Stimulated activated naive B cell treated with anti-CD40 and anti-IgM and Interleukin-4, amounts not matched to agents 10 μg/mL and 1 μg/mL and 100 μg/mL, for 72 hours (primary cell): ENCODE measurements at regions not wholly inside any gene's neighbourhood (a gene's known extent, or its start where the extent isn't known, plus 50 kb on each side); places are given as distances from the start of the nearest gene placed in this dataset.

Experiments used
- ATAC-seq, 2 donors: fragments of 150-1000 bp; cut with Tn5 transposase; replicated peaks; 2 replicates each; pipeline ENCODE4 v1.10.0; 2021; ENCODE audit warnings: moderate library complexity in 1 of 2
- DNase-seq: peaks from one replicate; pipeline ENCODE4 v3.0.0; 2021
- H3K27ac Mint-ChIP-seq: one replicate; pipeline ENCODE4 v1.8.0; 2022; ENCODE audit warnings: mild to moderate bottlenecking, mixed read lengths
- H3K27me3 Mint-ChIP-seq, 2 donors: one replicate each; pipeline ENCODE4 v1.8.0; 2022; ENCODE audit warnings: mixed read lengths in 2 of 2
- H3K36me3 Mint-ChIP-seq, 2 donors: one replicate each; pipeline ENCODE4 v1.8.0; 2022; ENCODE audit warnings: mixed read lengths in 2 of 2, mild to moderate bottlenecking in 1 of 2
- H3K4me1 Mint-ChIP-seq, 2 donors: one replicate each; pipeline ENCODE4 v1.8.0; 2022; ENCODE audit warnings: mixed read lengths in 2 of 2, mild to moderate bottlenecking in 1 of 2
- H3K4me3 Mint-ChIP-seq, 2 donors: one replicate each; pipeline ENCODE4 v1.8.0; 2022; ENCODE audit warnings: mild to moderate bottlenecking in 2 of 2, mixed read lengths in 2 of 2, moderate library complexity in 1 of 2
- H3K9me3 Mint-ChIP-seq, 2 donors: one replicate each; pipeline ENCODE4 v1.8.0; 2022; ENCODE audit warnings: mixed read lengths in 2 of 2, mild to moderate bottlenecking in 1 of 2

GRCh38 chr17:70295329-70295728 is 126.0 kb downstream of the KCNJ2 start:
- H3K27ac Mint-ChIP-seq = no peak overlapping the region
- DNase-seq (no peak), ATAC-seq (no peak)
- no peak overlapping the region for H3K4me3 Mint-ChIP-seq
- H3K36me3 Mint-ChIP-seq = no peaks in the 10 kb centered on the region
- peaks cover 3 to 5% of the 10 kb centered on the region in 2 donors for H3K9me3 Mint-ChIP-seq
- H3K27me3 Mint-ChIP-seq = no peaks in the 10 kb centered on the region
- peaks cover 5 to 6% of the 10 kb centered on the region in 2 donors for H3K4me1 Mint-ChIP-seq

- no peaks in the 10 kb centered on the region for H3K27me3 Mint-ChIP-seq
- H3K27ac Mint-ChIP-seq = no peak overlapping the region
- H3K36me3 Mint-ChIP-seq = no peaks in the 10 kb centered on the region
- no peak for DNase-seq
- H3K4me3 Mint-ChIP-seq = no peak overlapping the region
- ATAC-seq = no peak
- H3K4me1 Mint-ChIP-seq = peaks cover 5 to 6% of the 10 kb centered on the region in 2 donors
- peaks cover 3 to 5% of the 10 kb centered on the region in 2 donors for H3K9me3 Mint-ChIP-seq
Observed at GRCh38 chr17:70295731-70296130, 126.4 kb downstream of the KCNJ2 start.

GRCh38 chr17:70296456-70296855 is 127.1 kb downstream of the KCNJ2 start:
- Mint-ChIP-seq H3K4me3 (no peak overlapping the region), H3K4me1 (peaks cover 5 to 6% of the 10 kb centered on the region in 2 donors), H3K27ac (no peak overlapping the region), H3K36me3 (no peaks in the 10 kb centered on the region), H3K9me3 (peaks cover 4 to 5% of the 10 kb centered on the region in 2 donors), H3K27me3 (no peaks in the 10 kb centered on the region)
- ATAC-seq = no peak
- DNase-seq = no peak

GRCh38 chr17:70297397-70297796 is 128.1 kb downstream of the KCNJ2 start:
- no peak overlapping the region for H3K4me3 Mint-ChIP-seq
- H3K9me3 Mint-ChIP-seq = peaks cover 5% of the 10 kb centered on the region in 2 donors
- H3K36me3 Mint-ChIP-seq = no peaks in the 10 kb centered on the region
- H3K27me3 Mint-ChIP-seq = no peaks in the 10 kb centered on the region
- DNase-seq = no peak
- no peak for ATAC-seq
- H3K27ac Mint-ChIP-seq = no peak overlapping the region
- H3K4me1 Mint-ChIP-seq = peaks cover 5 to 6% of the 10 kb centered on the region in 2 donors

GRCh38 chr17:70298929-70299531 is 129.7 kb downstream of the KCNJ2 start:
- Mint-ChIP-seq H3K27ac (no peak overlapping the region), H3K27me3 (peaks cover 0 to 8% of the 10 kb centered on the region in 2 donors), H3K9me3 (peaks cover 5% of the 10 kb centered on the region in 2 donors), H3K4me1 (peaks cover 5 to 6% of the 10 kb centered on the region in 2 donors), H3K36me3 (no peaks in the 10 kb centered on the region), H3K4me3 (no peak overlapping the region)
- ATAC-seq (peak; percentile 46 to 49), DNase-seq (no peak)

- DNase-seq = no peak
- H3K27me3 Mint-ChIP-seq = peaks cover 4 to 23% of the 10 kb centered on the region in 2 donors
- no peaks in the 10 kb centered on the region for H3K4me1 Mint-ChIP-seq
- ATAC-seq = no peak
- no peaks in the 10 kb centered on the region for H3K36me3 Mint-ChIP-seq
- H3K27ac Mint-ChIP-seq = no peak overlapping the region
- no peak overlapping the region for H3K4me3 Mint-ChIP-seq
- no peaks in the 10 kb centered on the region for H3K9me3 Mint-ChIP-seq
Observed at GRCh38 chr17:70307430-70308225, 138.3 kb downstream of the KCNJ2 start.

- Mint-ChIP-seq H3K27ac (no peak overlapping the region), H3K4me1 (no peaks in the 10 kb centered on the region), H3K27me3 (peaks cover 4 to 18% of the 10 kb centered on the region in 2 donors), H3K36me3 (no peaks in the 10 kb centered on the region), H3K9me3 (no peaks in the 10 kb centered on the region), H3K4me3 (no peak overlapping the region)
- ATAC-seq (no peak), DNase-seq (no peak)
Observed at GRCh38 chr17:70308618-70309017, 139.3 kb downstream of the KCNJ2 start.

GRCh38 chr17:70310221-70310672 is 140.9 kb downstream of the KCNJ2 start:
- Mint-ChIP-seq H3K36me3 (no peaks in the 10 kb centered on the region), H3K9me3 (no peaks in the 10 kb centered on the region), H3K27ac (no peak overlapping the region), H3K4me3 (no peak overlapping the region), H3K4me1 (peaks cover 0 to 2% of the 10 kb centered on the region in 2 donors), H3K27me3 (peaks cover 0 to 9% of the 10 kb centered on the region in 2 donors)
- ATAC-seq (no peak), DNase-seq (no peak)

GRCh38 chr17:70313086-70313852 is 143.9 kb downstream of the KCNJ2 start:
- H3K27ac Mint-ChIP-seq = no peak overlapping the region
- no peak for DNase-seq
- no peaks in the 10 kb centered on the region for H3K36me3 Mint-ChIP-seq
- no peak overlapping the region for H3K4me3 Mint-ChIP-seq
- H3K27me3 Mint-ChIP-seq = no peaks in the 10 kb centered on the region
- ATAC-seq = no peak
- H3K4me1 Mint-ChIP-seq = peaks cover 0 to 2% of the 10 kb centered on the region in 2 donors
- no peaks in the 10 kb centered on the region for H3K9me3 Mint-ChIP-seq

- Mint-ChIP-seq H3K36me3 (no peaks in the 10 kb centered on the region), H3K27me3 (peaks cover 3 to 5% of the 10 kb centered on the region in 2 donors), H3K9me3 (peaks cover 0 to 2% of the 10 kb centered on the region in 2 donors), H3K4me3 (no peak overlapping the region), H3K4me1 (peaks cover 0 to 2% of the 10 kb centered on the region in 2 donors), H3K27ac (no peak overlapping the region)
- no peak for ATAC-seq
- DNase-seq = no peak
Observed at GRCh38 chr17:70314096-70314495, 144.8 kb downstream of the KCNJ2 start.

GRCh38 chr17:70314506-70314905 is 145.2 kb downstream of the KCNJ2 start:
- DNase-seq = no peak
- Mint-ChIP-seq H3K9me3 (peaks cover 0 to 2% of the 10 kb centered on the region in 2 donors), H3K27ac (no peak overlapping the region), H3K4me1 (peaks cover 0 to 2% of the 10 kb centered on the region in 2 donors), H3K36me3 (no peaks in the 10 kb centered on the region), H3K27me3 (peaks cover 3 to 5% of the 10 kb centered on the region in 2 donors), H3K4me3 (no peak overlapping the region)
- ATAC-seq = no peak

GRCh38 chr17:70317421-70317820 is 148.1 kb downstream of the KCNJ2 start:
- Mint-ChIP-seq H3K4me1 (peaks cover 0 to 2% of the 10 kb centered on the region in 2 donors), H3K27me3 (peaks cover 5 to 8% of the 10 kb centered on the region in 2 donors), H3K9me3 (peaks cover 0 to 2% of the 10 kb centered on the region in 2 donors), H3K27ac (no peak overlapping the region), H3K36me3 (no peaks in the 10 kb centered on the region), H3K4me3 (no peak overlapping the region)
- ATAC-seq (no peak), DNase-seq (no peak)

- no peak overlapping the region for H3K27ac Mint-ChIP-seq
- DNase-seq = no peak
Observed at GRCh38 chr17:70318051-70318450, 148.7 kb downstream of the KCNJ2 start.

GRCh38 chr17:70319516-70319915 is 150.2 kb downstream of the KCNJ2 start:
- Mint-ChIP-seq H3K27ac (no peak overlapping the region), H3K36me3 (no peaks in the 10 kb centered on the region)
- ATAC-seq = no peak

More at GRCh38 chr17:70318051-70318450, 148.7 kb downstream of the KCNJ2 start:
- no peaks in the 10 kb centered on the region for H3K36me3 Mint-ChIP-seq
- peaks cover 8 to 10% of the 10 kb centered on the region in 2 donors for H3K27me3 Mint-ChIP-seq
- peaks cover 0 to 4% of the 10 kb centered on the region in 2 donors for H3K9me3 Mint-ChIP-seq
- H3K4me1 Mint-ChIP-seq = peaks cover 0 to 2% of the 10 kb centered on the region in 2 donors
- H3K4me3 Mint-ChIP-seq = no peak overlapping the region
- no peak for ATAC-seq

More at GRCh38 chr17:70319516-70319915, 150.2 kb downstream of the KCNJ2 start:
- H3K4me3 Mint-ChIP-seq = no peak overlapping the region
- peaks cover 8 to 10% of the 10 kb centered on the region in 2 donors for H3K27me3 Mint-ChIP-seq
- H3K9me3 Mint-ChIP-seq = peaks cover 0 to 4% of the 10 kb centered on the region in 2 donors
- H3K4me1 Mint-ChIP-seq = peaks cover 0 to 1% of the 10 kb centered on the region in 2 donors
- DNase-seq = no peak
